HepG2 (cell line): ENCODE measurements at regions not wholly inside any gene's neighbourhood (a gene's known extent, or its start where the extent isn't known, plus 50 kb on each side); places are given as distances from the start of the nearest gene placed in this dataset.

Experiments used
- ATAC-seq: fragments of 200-7000 bp; cut with Tn5 transposase; 3 replicates; pipeline ENCODE4 v1.9.1; 2020; ENCODE audit warnings: mild to moderate bottlenecking, moderate library complexity
- BruUV-seq: library from RNA; stranded (reverse); fragments of 400-500 nt; replicated peaks from 2 replicates; lab custom pipeline; 2021; lab: Mats Ljungman, UMichigan
- CTCF ChIA-PET: fragments of 300-600 bp; formaldehyde crosslinking; extraction: SDS; loops from one replicate; lab custom pipeline; 2021; ENCODE audit warnings: low total read pairs, inconsistent platforms, low intra/inter-chr PET ratio; lab: Yijun Ruan, JAX
- POLR2A ChIA-PET: fragments of 350-600 bp; sonication (Branson Sonifier 250); formaldehyde crosslinking; loops from one replicate; lab custom pipeline; 2020; ENCODE audit warnings: antibody characterized with exemption, inconsistent platforms; lab: Yijun Ruan, JAX
- DNase-seq: peaks from one replicate; pipeline ENCODE4 v3.0.0-alpha.2; 2015; ENCODE audit warnings: low spot score
- FAIRE-seq: peaks from 3 replicates; lab custom pipeline; 2011; peaks lifted over from hg19 to GRCh38; lab: Jason Lieb, UNC
- H2AFZ ChIP-seq: one replicate; pipeline ENCODE4 v1.6.1; 2011; ENCODE audit warnings: low read length, inconsistent platforms
- H3K27ac ChIP-seq: fragments of 300-600 bp; 3 replicates; pipeline ENCODE4 v1.8.0; 2011; ENCODE audit warnings: mixed run types, mild to moderate bottlenecking, mixed read lengths, low read length, inconsistent platforms; ENCODE audit not compliant: insufficient read depth; ENCODE audit errors: extremely low read length
- H3K27me3 ChIP-seq, 2 experiments: fragments of 200-600 bp in 1 of 2; 2 replicates in 1 of 2; 3 replicates in 1 of 2; pipeline versions ENCODE4 v1.6.0 to v1.8.0; 2011; ENCODE audit warnings: low read length in 2 of 2, mild to moderate bottlenecking in 2 of 2, moderate library complexity in 2 of 2, inconsistent platforms in 1 of 2; ENCODE audit not compliant: insufficient read depth in 2 of 2, control insufficient read depth in 1 of 2
- H3K36me3 ChIP-seq, 2 experiments: fragments of 200-600 bp in 1 of 2; replicated peaks in 1 of 2; 2 replicates in 1 of 2; 3 replicates in 1 of 2; pipeline versions ENCODE4 v1.5.1 to v1.8.0; 2011; ENCODE audit warnings: low read length in 2 of 2, inconsistent platforms in 1 of 2; ENCODE audit not compliant: insufficient read depth in 2 of 2, control insufficient read depth in 1 of 2
- H3K4me1 ChIP-seq: 2 replicates; pipeline ENCODE4 v1.5.1; 2012; ENCODE audit warnings: low read length, inconsistent platforms; ENCODE audit not compliant: insufficient read depth
- H3K4me2 ChIP-seq: 2 replicates; pipeline ENCODE4 v1.6.0; 2011; ENCODE audit warnings: low read depth, low read length, inconsistent platforms
- H3K4me3 ChIP-seq, 3 experiments: fragments of 200-600 bp in 1 of 3; sonication (generic), shearing (Covaris generic) in 1 of 3; replicated peaks in 1 of 3; 2 replicates each; pipeline ENCODE4 v1.5.1; 2011 to 2016; ENCODE audit warnings: low read length in 3 of 3, inconsistent platforms in 2 of 3, low read depth in 2 of 3, mild to moderate bottlenecking in 2 of 3, control low read depth in 1 of 3, mixed read lengths in 1 of 3; ENCODE audit not compliant: insufficient read depth in 1 of 3
- H3K79me2 ChIP-seq: one replicate; pipeline ENCODE4 v1.6.1; 2011; ENCODE audit warnings: low read length, inconsistent platforms; ENCODE audit not compliant: insufficient read depth
- H3K9ac ChIP-seq: 2 replicates; pipeline ENCODE4 v1.6.0; 2011; ENCODE audit warnings: mild to moderate bottlenecking, low read depth, low read length, inconsistent platforms; ENCODE audit not compliant: insufficient read depth
- H3K9me3 ChIP-seq: 2 replicates; pipeline ENCODE4 v1.5.1; 2012; ENCODE audit warnings: mild to moderate bottlenecking, low read length
- H4K20me1 ChIP-seq: 2 replicates; pipeline ENCODE4 v1.6.0; 2011; ENCODE audit warnings: inconsistent platforms, mild to moderate bottlenecking, low read length, moderate library complexity; ENCODE audit not compliant: insufficient read depth
- GMEB1 ChIP-seq: sonication (generic); formaldehyde crosslinking; IDR thresholded peaks from 2 replicates; pipeline ENCODE4 v1.5.1; 2020; ENCODE audit warnings: missing genetic modification reagents, mild to moderate bottlenecking, borderline replicate concordance
- HNRNPK ChIP-seq: fragments of 200-400 bp; formaldehyde crosslinking; IDR thresholded peaks from 2 replicates; pipeline ENCODE4 v1.6.1; 2018; ENCODE audit warnings: low read length, low read depth, moderate library complexity, mild to moderate bottlenecking; ENCODE audit not compliant: poor library complexity, severe bottlenecking
- HOXA7 ChIP-seq: sonication (generic); formaldehyde crosslinking; IDR thresholded peaks from 2 replicates; pipeline ENCODE4 v1.8.1; 2022; ENCODE audit warnings: mild to moderate bottlenecking, missing genetic modification reagents, moderate library complexity
- NR0B2 ChIP-seq: sonication (generic); formaldehyde crosslinking; IDR thresholded peaks from 2 replicates; pipeline ENCODE4 v1.4.0; 2020; ENCODE audit warnings: mild to moderate bottlenecking, missing genetic modification reagents
- NR2F6 ChIP-seq, 2 experiments: IDR thresholded peaks; 2 replicates each; pipeline ENCODE4 v1.6.1; 2016; ENCODE audit warnings: antibody characterized with exemption in 1 of 2, mild to moderate bottlenecking in 1 of 2
- RFXAP ChIP-seq: sonication (generic); formaldehyde crosslinking; IDR thresholded peaks from 2 replicates; pipeline ENCODE4 v1.4.0; 2020; ENCODE audit warnings: missing genetic modification reagents, borderline replicate concordance
- STAT5B ChIP-seq: sonication (generic); formaldehyde crosslinking; IDR thresholded peaks from 2 replicates; pipeline ENCODE4 v1.4.0; 2020; ENCODE audit warnings: missing genetic modification reagents
- TFDP2 ChIP-seq: sonication (generic); formaldehyde crosslinking; IDR thresholded peaks from 2 replicates; pipeline ENCODE4 v1.4.0; 2020; ENCODE audit warnings: missing genetic modification reagents
- ZKSCAN8 ChIP-seq: IDR thresholded peaks from 2 replicates; pipeline ENCODE4 v1.6.1; 2016; ENCODE audit warnings: borderline replicate concordance, missing genetic modification reagents, missing compliant biosample characterization
- ZNF563 ChIP-seq: sonication (generic); formaldehyde crosslinking; IDR thresholded peaks from 2 replicates; pipeline ENCODE4 v1.8.0; 2022; ENCODE audit warnings: mild to moderate bottlenecking, moderate library complexity, missing genetic modification reagents
- in situ Hi-C: cut with HindIII; loops from 2 replicates; pipeline ENCODE4 v1.10.0; 2017; ENCODE audit warnings: low pct_unique_long_range_greater_than_20kb; ENCODE audit not compliant: extremely low pct_ligation_motif_present
- intact Hi-C: fragments of 100-400 bp; cut with micrococcal nuclease; formaldehyde crosslinking; loops from one replicate; pipeline ENCODE4 v1.10.0; 2022; ENCODE audit not compliant: unreplicated experiment
- TF ChIP-seq, protein P1 (sequence below): sonication (generic); formaldehyde crosslinking; IDR thresholded peaks from 2 replicates; pipeline ENCODE4 v1.8.1; 2023; ENCODE audit warnings: mild to moderate bottlenecking, missing genetic modification reagents
- TF ChIP-seq, protein P2 (sequence below): sonication (generic); formaldehyde crosslinking; IDR thresholded peaks from 2 replicates; pipeline ENCODE4 v1.4.0; 2020; ENCODE audit warnings: missing genetic modification reagents, borderline replicate concordance
- TF ChIP-seq, protein P3 (sequence below): sonication (generic); formaldehyde crosslinking; IDR thresholded peaks from 2 replicates; pipeline ENCODE4; 2020; ENCODE audit warnings: missing genetic modification reagents, mild to moderate bottlenecking, borderline replicate concordance

- no peak for TF ChIP-seq GMEB1 (CRISPR knock-in tag)
Measured at GRCh38 chr4:129978315-129978714, 882.4 kb downstream of the C4orf33 start (continued).

- ATAC-seq (no peak), FAIRE-seq (no peak)
- BruUV-seq: no TSS peak
- no peak for TF ChIP-seq ZNF563 (CRISPR knock-in tag)
- no peak for TF ChIP-seq NR2F6 (IDR thresholded peaks at IDR 0.05)
- no peak for TF ChIP-seq NR2F6 (CRISPR knock-in tag; IDR thresholded peaks at IDR 0.05)
- no peak for TF ChIP-seq TFDP2
- no peak for TF ChIP-seq HNRNPK
- TF ChIP-seq ZKSCAN8 (CRISPR knock-in tag): no peak
- TF ChIP-seq HOXA7 (CRISPR knock-in tag): no peak
- TF ChIP-seq, protein P1, sequence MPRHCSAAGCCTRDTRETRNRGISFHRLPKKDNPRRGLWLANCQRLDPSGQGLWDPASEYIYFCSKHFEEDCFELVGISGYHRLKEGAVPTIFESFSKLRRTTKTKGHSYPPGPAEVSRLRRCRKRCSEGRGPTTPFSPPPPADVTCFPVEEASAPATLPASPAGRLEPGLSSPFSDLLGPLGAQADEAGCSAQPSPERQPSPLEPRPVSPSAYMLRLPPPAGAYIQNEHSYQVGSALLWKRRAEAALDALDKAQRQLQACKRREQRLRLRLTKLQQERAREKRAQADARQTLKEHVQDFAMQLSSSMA (CRISPR knock-in tag): no peak
- no peak for TF ChIP-seq NR0B2 (CRISPR knock-in tag)
- TF ChIP-seq, protein P2, sequence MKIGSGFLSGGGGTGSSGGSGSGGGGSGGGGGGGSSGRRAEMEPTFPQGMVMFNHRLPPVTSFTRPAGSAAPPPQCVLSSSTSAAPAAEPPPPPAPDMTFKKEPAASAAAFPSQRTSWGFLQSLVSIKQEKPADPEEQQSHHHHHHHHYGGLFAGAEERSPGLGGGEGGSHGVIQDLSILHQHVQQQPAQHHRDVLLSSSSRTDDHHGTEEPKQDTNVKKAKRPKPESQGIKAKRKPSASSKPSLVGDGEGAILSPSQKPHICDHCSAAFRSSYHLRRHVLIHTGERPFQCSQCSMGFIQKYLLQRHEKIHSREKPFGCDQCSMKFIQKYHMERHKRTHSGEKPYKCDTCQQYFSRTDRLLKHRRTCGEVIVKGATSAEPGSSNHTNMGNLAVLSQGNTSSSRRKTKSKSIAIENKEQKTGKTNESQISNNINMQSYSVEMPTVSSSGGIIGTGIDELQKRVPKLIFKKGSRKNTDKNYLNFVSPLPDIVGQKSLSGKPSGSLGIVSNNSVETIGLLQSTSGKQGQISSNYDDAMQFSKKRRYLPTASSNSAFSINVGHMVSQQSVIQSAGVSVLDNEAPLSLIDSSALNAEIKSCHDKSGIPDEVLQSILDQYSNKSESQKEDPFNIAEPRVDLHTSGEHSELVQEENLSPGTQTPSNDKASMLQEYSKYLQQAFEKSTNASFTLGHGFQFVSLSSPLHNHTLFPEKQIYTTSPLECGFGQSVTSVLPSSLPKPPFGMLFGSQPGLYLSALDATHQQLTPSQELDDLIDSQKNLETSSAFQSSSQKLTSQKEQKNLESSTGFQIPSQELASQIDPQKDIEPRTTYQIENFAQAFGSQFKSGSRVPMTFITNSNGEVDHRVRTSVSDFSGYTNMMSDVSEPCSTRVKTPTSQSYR (CRISPR knock-in tag): no peak
- no peak for TF ChIP-seq STAT5B
- TF ChIP-seq RFXAP (CRISPR knock-in tag): no peak
- TF ChIP-seq, protein P3, sequence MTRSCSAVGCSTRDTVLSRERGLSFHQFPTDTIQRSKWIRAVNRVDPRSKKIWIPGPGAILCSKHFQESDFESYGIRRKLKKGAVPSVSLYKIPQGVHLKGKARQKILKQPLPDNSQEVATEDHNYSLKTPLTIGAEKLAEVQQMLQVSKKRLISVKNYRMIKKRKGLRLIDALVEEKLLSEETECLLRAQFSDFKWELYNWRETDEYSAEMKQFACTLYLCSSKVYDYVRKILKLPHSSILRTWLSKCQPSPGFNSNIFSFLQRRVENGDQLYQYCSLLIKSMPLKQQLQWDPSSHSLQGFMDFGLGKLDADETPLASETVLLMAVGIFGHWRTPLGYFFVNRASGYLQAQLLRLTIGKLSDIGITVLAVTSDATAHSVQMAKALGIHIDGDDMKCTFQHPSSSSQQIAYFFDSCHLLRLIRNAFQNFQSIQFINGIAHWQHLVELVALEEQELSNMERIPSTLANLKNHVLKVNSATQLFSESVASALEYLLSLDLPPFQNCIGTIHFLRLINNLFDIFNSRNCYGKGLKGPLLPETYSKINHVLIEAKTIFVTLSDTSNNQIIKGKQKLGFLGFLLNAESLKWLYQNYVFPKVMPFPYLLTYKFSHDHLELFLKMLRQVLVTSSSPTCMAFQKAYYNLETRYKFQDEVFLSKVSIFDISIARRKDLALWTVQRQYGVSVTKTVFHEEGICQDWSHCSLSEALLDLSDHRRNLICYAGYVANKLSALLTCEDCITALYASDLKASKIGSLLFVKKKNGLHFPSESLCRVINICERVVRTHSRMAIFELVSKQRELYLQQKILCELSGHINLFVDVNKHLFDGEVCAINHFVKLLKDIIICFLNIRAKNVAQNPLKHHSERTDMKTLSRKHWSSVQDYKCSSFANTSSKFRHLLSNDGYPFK (CRISPR knock-in tag): no peak
Measured at GRCh38 chr4:129988957-129989356, 893.0 kb downstream of the C4orf33 start.

More at GRCh38 chr4:129988957-129989356, 893.0 kb downstream of the C4orf33 start:
- H3K79me2 ChIP-seq: no peaks in the 10 kb centered on the region
- H3K27me3 ChIP-seq: no peaks in the 10 kb centered on the region
- H3K4me3 ChIP-seq: no peak overlapping the region
- H3K36me3 ChIP-seq: no peaks in the 10 kb centered on the region
- ChIA-PET CTCF (no interaction called here), POLR2A (no interaction called here)
- no peak for DNase-seq
- H3K9me3 ChIP-seq: no peaks in the 10 kb centered on the region
- H3K4me1 ChIP-seq: no peaks in the 10 kb centered on the region
- no peak overlapping the region for H3K9ac ChIP-seq
- H2AFZ ChIP-seq: no peak overlapping the region
- no peak overlapping the region for H3K27ac ChIP-seq
- in situ Hi-C loops (no loop called here), intact Hi-C loops (no loop called here)
- H3K4me2 ChIP-seq: no peak overlapping the region
- H4K20me1 ChIP-seq: no peaks in the 10 kb centered on the region
